IMR-90 (cell line): ENCODE measurements at regions not wholly inside any gene's neighbourhood (a gene's known extent, or its start where the extent isn't known, plus 50 kb on each side); places are given as distances from the start of the nearest gene placed in this dataset.

ENCODE experiments used
- ATAC-seq: fragments of 200-7000 bp; cut with Tn5 transposase; 2 replicates; pipeline ENCODE4 v1.9.1; 2020; ENCODE audit warnings: low read depth, mild to moderate bottlenecking, moderate library complexity
- BruUV-seq: library from RNA; stranded (reverse); fragments of 400-500 nt; replicated peaks from 2 replicates; lab custom pipeline; 2021; lab: Mats Ljungman, UMichigan
- CTCF ChIA-PET: fragments of 300-600 bp; formaldehyde crosslinking; extraction: SDS; loops from one replicate; lab custom pipeline; 2021; ENCODE audit warnings: antibody characterized with exemption; lab: Yijun Ruan, JAX
- POLR2A ChIA-PET: fragments of 300-600 bp; sonication (Branson Sonifier 250); formaldehyde crosslinking; loops from one replicate; lab custom pipeline; 2022; ENCODE audit warnings: antibody characterized with exemption; ENCODE audit not compliant: unreplicated experiment; lab: Charles Lee
- DNase-seq: peaks from one replicate; pipeline ENCODE4 v3.0.0; 2013
- H2AFZ ChIP-seq: replicated peaks from 2 replicates; pipeline ENCODE3; 2013; ENCODE audit warnings: low read length, mild to moderate bottlenecking; ENCODE audit not compliant: poor library complexity
- H2AK5ac ChIP-seq: 2 replicates; pipeline ENCODE4 v1.6.1; 2013; ENCODE audit warnings: low read depth, low read length, inconsistent platforms
- H2AK9ac ChIP-seq: replicated peaks from 2 replicates; pipeline ENCODE3; 2013; ENCODE audit warnings: mild to moderate bottlenecking, low read depth, low read length, moderate library complexity; ENCODE audit not compliant: poor library complexity
- H2BK120ac ChIP-seq: 2 replicates; pipeline ENCODE4 v1.6.1; 2013; ENCODE audit warnings: low read depth, low read length, inconsistent platforms
- H2BK15ac ChIP-seq: 3 replicates; pipeline ENCODE4 v1.6.1; 2013; ENCODE audit warnings: low read depth, low read length, inconsistent platforms
- H2BK20ac ChIP-seq: 2 replicates; pipeline ENCODE4 v1.6.1; 2013; ENCODE audit warnings: low read depth, mild to moderate bottlenecking, inconsistent platforms, low read length, moderate library complexity
- H2BK5ac ChIP-seq: 2 replicates; pipeline ENCODE4 v1.6.1; 2013; ENCODE audit warnings: mild to moderate bottlenecking, low read depth, low read length, inconsistent platforms; ENCODE audit not compliant: poor library complexity, severe bottlenecking
- H3K14ac ChIP-seq: replicated peaks from 2 replicates; pipeline ENCODE4 v1.6.1; 2013; ENCODE audit warnings: low read depth, low read length, inconsistent platforms
- H3K18ac ChIP-seq: 2 replicates; pipeline ENCODE4 v1.6.1; 2013; ENCODE audit warnings: low read depth, low read length, control low read depth
- H3K23ac ChIP-seq: 2 replicates; pipeline ENCODE4 v1.6.1; 2013; ENCODE audit warnings: low read depth, low read length, inconsistent platforms
- H3K27ac ChIP-seq: 2 replicates; pipeline ENCODE4 v1.5.1; 2013; ENCODE audit warnings: mild to moderate bottlenecking, control low read depth, low read length; ENCODE audit not compliant: insufficient read depth
- H3K27me3 ChIP-seq: 2 replicates; pipeline ENCODE4 v1.6.1; 2013; ENCODE audit warnings: low read length; ENCODE audit not compliant: control insufficient read depth, insufficient read depth
- H3K36me3 ChIP-seq: 2 replicates; pipeline ENCODE4 v1.6.1; 2013; ENCODE audit warnings: low read length, mixed read lengths; ENCODE audit not compliant: control insufficient read depth, insufficient read depth
- H3K4ac ChIP-seq: 2 replicates; pipeline ENCODE4 v1.6.1; 2013; ENCODE audit warnings: low read depth, low read length, inconsistent platforms
- H3K4me1 ChIP-seq: 2 replicates; pipeline ENCODE4 v1.6.1; 2013; ENCODE audit warnings: low read length, mixed read lengths; ENCODE audit not compliant: control insufficient read depth, insufficient read depth
- H3K4me2 ChIP-seq: 2 replicates; pipeline ENCODE4 v1.6.1; 2013; ENCODE audit warnings: low read depth, mild to moderate bottlenecking, control low read depth, low read length, moderate library complexity
- H3K4me3 ChIP-seq: 2 replicates; pipeline ENCODE4 v1.5.1; 2013; ENCODE audit warnings: low read depth, mild to moderate bottlenecking, control low read depth, low read length, moderate library complexity; ENCODE audit not compliant: insufficient read depth
- H3K56ac ChIP-seq: 2 replicates; pipeline ENCODE4 v1.6.1; 2013; ENCODE audit warnings: low read length, inconsistent platforms; ENCODE audit not compliant: insufficient read depth; ENCODE audit errors: extremely low read depth
- H3K79me1 ChIP-seq, 2 experiments: 2 replicates each; pipeline ENCODE4 v1.6.1; 2013; ENCODE audit warnings: low read length in 2 of 2, inconsistent platforms in 1 of 2, low read depth in 1 of 2
- H3K9ac ChIP-seq: 2 replicates; pipeline ENCODE4 v1.6.1; 2013; ENCODE audit warnings: low read depth, low read length, control low read depth
- H3K9me1 ChIP-seq: 2 replicates; pipeline ENCODE4 v1.6.1; 2013; ENCODE audit warnings: low read length, inconsistent platforms; ENCODE audit not compliant: insufficient read depth
- H3K9me3 ChIP-seq: 2 replicates; pipeline ENCODE4 v1.6.1; 2013; ENCODE audit warnings: low read length; ENCODE audit not compliant: control insufficient read depth, insufficient read depth
- H4K20me1 ChIP-seq: 2 replicates; pipeline ENCODE4 v1.6.1; 2013; ENCODE audit warnings: low read length, inconsistent platforms; ENCODE audit not compliant: insufficient read depth
- H4K5ac ChIP-seq: 2 replicates; pipeline ENCODE4 v1.6.1; 2013; ENCODE audit warnings: mild to moderate bottlenecking, low read depth, low read length, control low read depth
- H4K8ac ChIP-seq, 2 experiments: 2 replicates each; pipeline ENCODE4 v1.6.1; 2013; ENCODE audit warnings: low read depth in 2 of 2, low read length in 2 of 2, control low read depth in 1 of 2, inconsistent platforms in 1 of 2
- H4K91ac ChIP-seq: 2 replicates; pipeline ENCODE4 v1.6.1; 2013; ENCODE audit warnings: low read depth, low read length, inconsistent platforms; ENCODE audit not compliant: insufficient read depth
- FOS ChIP-seq: fragments of 150-350 bp; IDR thresholded peaks from 2 replicates; pipeline ENCODE4 v1.6.1; 2016; ENCODE audit warnings: low read depth, low read length
- POLR2A ChIP-seq: IDR thresholded peaks from 2 replicates; pipeline ENCODE4 v1.6.1; 2012; ENCODE audit warnings: mild to moderate bottlenecking, low read depth, low read length
- RCOR1 ChIP-seq: IDR thresholded peaks from 2 replicates; pipeline ENCODE4 v1.6.1; 2012; ENCODE audit warnings: mild to moderate bottlenecking, low read length, improper control_type of control experiment; ENCODE audit not compliant: insufficient replicate concordance
- SMC3 ChIP-seq: fragments of 150-350 bp; IDR thresholded peaks from 2 replicates; pipeline ENCODE4 v1.6.1; 2016; ENCODE audit warnings: low read depth, mild to moderate bottlenecking, antibody characterized with exemption, low read length, moderate library complexity
- WGBS, 2 experiments: methylation state at CpG; one replicate each; pipeline versions ENCODE4 v1.1.5 to v1.1.7; 2013; ENCODE audit warnings: missing lambda C conversion rate in 2 of 2; ENCODE audit not compliant: insufficient read length in 1 of 2; ENCODE audit errors: extremely low coverage in 2 of 2; 5-methylcytosine and 5-hydroxymethylcytosine counted together
- dilution Hi-C: fragments of 300-500 bp; cut with HindIII; formaldehyde crosslinking; loops from one replicate; pipeline ENCODE4 v1.14.3; 2018; ENCODE audit warnings: low sequenced_read_pairs; ENCODE audit not compliant: unreplicated experiment
- in situ Hi-C: fragments of 300-500 bp; cut with MboI; formaldehyde crosslinking; loops from 3 replicates; pipeline ENCODE4 v1.14.3; 2019; ENCODE audit warnings: low sequenced_read_pairs, inconsistent platforms, mixed read lengths
- intact Hi-C: fragments of 100-400 bp; cut with micrococcal nuclease; formaldehyde crosslinking; loops from 2 replicates; pipeline ENCODE4 v1.10.0; 2022

- WGBS, 2 experiments = 40% methylated on average over 16 of the region's 42 CpGs; no CpG with 5 or more reads in 1 of the 2 experiments
- intact Hi-C loops = no loop called here
- H3K4me1 ChIP-seq = no peaks in the 10 kb centered on the region
- in situ Hi-C loops = no loop called here
- no peaks in the 10 kb centered on the region for H3K79me1 ChIP-seq
- CTCF ChIA-PET = no interaction called here
- no peak overlapping the region for H4K8ac ChIP-seq
- H3K14ac ChIP-seq = no peak overlapping the region
- no peaks in the 10 kb centered on the region for H3K9me3 ChIP-seq
- H4K5ac ChIP-seq = no peak overlapping the region
- H3K36me3 ChIP-seq = no peaks in the 10 kb centered on the region
- no peaks in the 10 kb centered on the region for H3K9me1 ChIP-seq
- POLR2A ChIA-PET = no interaction called here
- H2BK5ac ChIP-seq = no peak overlapping the region
- no peak overlapping the region for H2BK20ac ChIP-seq
- H2BK120ac ChIP-seq = no peak overlapping the region
- H2AK5ac ChIP-seq = no peak overlapping the region
- H2BK15ac ChIP-seq = no peak overlapping the region
- peak overlapping the region; percentile 69; the same call in 1 of the 2 replicates for H3K4me2 ChIP-seq
- no peak overlapping the region for H4K91ac ChIP-seq
- H3K9ac ChIP-seq = no peak overlapping the region
- BruUV-seq = no TSS peak
- no peak overlapping the region for H3K27ac ChIP-seq
- TF ChIP-seq RCOR1 (no peak), SMC3 (no peak), FOS (no peak), POLR2A (no peak)
- H3K4ac ChIP-seq = no peak overlapping the region
- H3K27me3 ChIP-seq = no peaks in the 10 kb centered on the region
- DNase-seq (no peak), ATAC-seq (peak; percentile 63)
- H3K56ac ChIP-seq = no peak overlapping the region
- peak overlapping the region; percentile 4 for H2AFZ ChIP-seq
- H3K23ac ChIP-seq = no peak overlapping the region
- no peaks in the 10 kb centered on the region for H4K20me1 ChIP-seq
- H3K18ac ChIP-seq = no peak overlapping the region
- no peak overlapping the region for H2AK9ac ChIP-seq
- dilution Hi-C loops = no loop called here
- H3K4me3 ChIP-seq = peak overlapping the region; percentile 33; the same call in 1 of the 2 replicates
Measured at GRCh38 chrX:130523460-130524394, 121.9 kb downstream of the RBMX2 start.
